ENCODE measurements at regions not wholly inside any gene's neighbourhood (a gene's known extent, or its start where the extent isn't known, plus 50 kb on each side); places are given as distances from the start of the nearest gene placed in this dataset.
"Not testable (repeated sequence)": the region's sequence is repeated elsewhere in the genome, so short reads cannot be mapped to it uniquely, and the experiment has no call there.

- DNase-seq, result no peak
Measured at GRCh38 chr11:80720295-80720694, 1279.5 kb upstream of the TENM4 start.

- DNase-seq, result no peak
Measured at GRCh38 chr11:80719292-80719646, 1278.4 kb upstream of the TENM4 start.

GRCh38 chr11:80718611-80719291 is 1277.9 kb upstream of the TENM4 start:
- no peak for DNase-seq

GRCh38 chr11:80702264-80702663 is 1261.4 kb upstream of the TENM4 start:
- no peak for DNase-seq

GRCh38 chr11:80700386-80700785 is 1259.6 kb upstream of the TENM4 start:
- no peak for DNase-seq

GRCh38 chr11:80699406-80700177 is 1258.8 kb upstream of the TENM4 start:
- DNase-seq, result not testable (repeated sequence)

- no peak for DNase-seq
Measured at GRCh38 chr11:80698637-80699036, 1257.8 kb upstream of the TENM4 start.

GRCh38 chr11:80694385-80694784 is 1253.6 kb upstream of the TENM4 start:
- no peak for DNase-seq

GRCh38 chr11:80687941-80688340 is 1247.1 kb upstream of the TENM4 start:
- no peak for DNase-seq

GRCh38 chr11:80686889-80687288 is 1246.1 kb upstream of the TENM4 start:
- DNase-seq, result no peak

- no peak for DNase-seq
Measured at GRCh38 chr11:80673566-80673965, 1232.7 kb upstream of the TENM4 start.

- DNase-seq, result no peak
Measured at GRCh38 chr11:80669620-80670019, 1228.8 kb upstream of the TENM4 start.

- no peak for DNase-seq
Measured at GRCh38 chr11:80668039-80668438, 1227.2 kb upstream of the TENM4 start.

GRCh38 chr11:80655834-80656233 is 1215.0 kb upstream of the TENM4 start:
- no peak for DNase-seq

GRCh38 chr11:80650966-80651365 is 1210.1 kb upstream of the TENM4 start:
- DNase-seq, result no peak

GRCh38 chr11:80649186-80649585 is 1208.4 kb upstream of the TENM4 start:
- no peak for DNase-seq

- no peak for DNase-seq
Measured at GRCh38 chr11:80638296-80638695, 1197.5 kb upstream of the TENM4 start.

- no peak for DNase-seq
Measured at GRCh38 chr11:80637571-80637970, 1196.7 kb upstream of the TENM4 start.

GRCh38 chr11:80636999-80637398 is 1196.2 kb upstream of the TENM4 start:
- DNase-seq, result no peak

GRCh38 chr11:80635178-80635577 is 1194.3 kb upstream of the TENM4 start:
- no peak for DNase-seq

GRCh38 chr11:80632691-80633090 is 1191.9 kb upstream of the TENM4 start:
- DNase-seq, result no peak

- no peak for DNase-seq
Measured at GRCh38 chr11:80632156-80632555, 1191.3 kb upstream of the TENM4 start.

- no peak for DNase-seq
Measured at GRCh38 chr11:80629466-80629865, 1188.6 kb upstream of the TENM4 start.

GRCh38 chr11:80627364-80627763 is 1186.5 kb upstream of the TENM4 start:
- DNase-seq, result no peak

GRCh38 chr11:80626721-80627120 is 1185.9 kb upstream of the TENM4 start:
- no peak for DNase-seq

Measured in inflammatory macrophage treated with lipopolysaccharide for 4 hours (primary cell).